Smooth muscle cell (in vitro differentiated cells): ENCODE measurements at regions not wholly inside any gene's neighbourhood (a gene's known extent, or its start where the extent isn't known, plus 50 kb on each side); places are given as distances from the start of the nearest gene placed in this dataset.

Source experiments
- DNase-seq: peaks from one replicate; lab custom pipeline; 2025; ENCODE audit not compliant: unreplicated experiment; lab: John Stamatoyannopoulos, UW
- H2AFZ ChIP-seq: fragments of 200-600 bp; sonication (generic); 2 replicates; pipeline ENCODE4 v1.6.0; 2016; ENCODE audit warnings: antibody characterized with exemption, low read depth, mild to moderate bottlenecking
- H3F3A ChIP-seq: fragments of 200-600 bp; sonication (generic); 2 replicates; pipeline ENCODE4 v1.6.0; 2017; ENCODE audit warnings: antibody characterized with exemption, low read depth
- H3K27ac ChIP-seq: fragments of 200-600 bp; sonication (generic); 2 replicates; pipeline ENCODE4 v1.5.1; 2016; ENCODE audit warnings: low read depth, mild to moderate bottlenecking
- H3K27me3 ChIP-seq: fragments of 200-600 bp; sonication (generic); 2 replicates; pipeline ENCODE4 v1.6.1; 2016; ENCODE audit warnings: low read depth, mild to moderate bottlenecking
- H3K36me3 ChIP-seq: fragments of 200-600 bp; sonication (generic); 2 replicates; pipeline ENCODE4 v1.5.1; 2016; ENCODE audit warnings: low read depth
- H3K4me1 ChIP-seq: fragments of 200-600 bp; sonication (generic); 2 replicates; pipeline ENCODE4 v1.5.1; 2016; ENCODE audit warnings: low read depth
- H3K4me2 ChIP-seq: fragments of 200-600 bp; sonication (generic); 2 replicates; pipeline ENCODE4 v1.6.0; 2016; ENCODE audit warnings: mild to moderate bottlenecking
- H3K4me3 ChIP-seq: fragments of 200-600 bp; sonication (generic); 2 replicates; pipeline ENCODE4 v1.5.1; 2016; ENCODE audit warnings: mild to moderate bottlenecking
- H3K79me2 ChIP-seq: fragments of 200-600 bp; sonication (generic); 2 replicates; pipeline ENCODE4 v1.6.0; 2016; ENCODE audit warnings: low read depth, mild to moderate bottlenecking
- H3K9ac ChIP-seq: fragments of 200-600 bp; sonication (generic); 2 replicates; pipeline ENCODE4 v1.6.0; 2016; ENCODE audit warnings: low read depth
- H3K9me3 ChIP-seq: fragments of 200-600 bp; sonication (generic); replicated peaks from 2 replicates; pipeline ENCODE4 v1.5.1; 2016; ENCODE audit warnings: low read depth
- H4K20me1 ChIP-seq: fragments of 200-600 bp; sonication (generic); 2 replicates; pipeline ENCODE4 v1.6.0; 2016; ENCODE audit warnings: low read depth
- CTCF ChIP-seq: fragments of 200-600 bp; sonication (generic); IDR thresholded peaks from 2 replicates; pipeline ENCODE4 v1.5.1; 2017; ENCODE audit warnings: borderline replicate concordance, mild to moderate bottlenecking, antibody characterized with exemption; ENCODE audit not compliant: insufficient read depth, poor library complexity, severe bottlenecking
- WGBS: methylation state at CpG from one replicate; pipeline ENCODE4 v1.1.7; 2016; ENCODE audit warnings: low lambda C conversion rate; 5-methylcytosine and 5-hydroxymethylcytosine counted together

- Histone ChIP-seq H3K9me3 (no peaks in the 10 kb centered on the region), H3K36me3 (no peaks in the 10 kb centered on the region), H4K20me1 (no peaks in the 10 kb centered on the region), H3K9ac (no peak overlapping the region), H3K4me3 (no peak overlapping the region), H2AFZ (peak overlapping the region; percentile 38), H3K79me2 (no peaks in the 10 kb centered on the region), H3K27me3 (no peaks in the 10 kb centered on the region), H3K4me1 (no peaks in the 10 kb centered on the region), H3F3A (no peaks in the 10 kb centered on the region), H3K4me2 (no peak overlapping the region), H3K27ac (peak overlapping the region; percentile 75)
- DNase-seq = no peak
- WGBS = 46% methylated on average over 5 of the region's 5 CpGs
- TF ChIP-seq CTCF = no peak
Measured at GRCh38 chr13:44817131-44817671, 172.1 kb downstream of the NUFIP1 start.

GRCh38 chr13:44816701-44817100 is 172.6 kb downstream of the NUFIP1 start:
- H3K36me3 ChIP-seq = no peaks in the 10 kb centered on the region
- H4K20me1 ChIP-seq = no peaks in the 10 kb centered on the region
- WGBS = 100% methylated on average over 1 of the region's 1 CpG
- no peak overlapping the region for H3K9ac ChIP-seq
- H3K4me1 ChIP-seq = no peaks in the 10 kb centered on the region
- no peak overlapping the region for H2AFZ ChIP-seq
- H3K4me2 ChIP-seq = no peak overlapping the region
- H3K79me2 ChIP-seq = no peaks in the 10 kb centered on the region
- no peak for TF ChIP-seq CTCF
- peak overlapping the region; percentile 75 for H3K27ac ChIP-seq
- H3K27me3 ChIP-seq = no peaks in the 10 kb centered on the region
- DNase-seq = no peak
- no peaks in the 10 kb centered on the region for H3F3A ChIP-seq
- no peaks in the 10 kb centered on the region for H3K9me3 ChIP-seq
- H3K4me3 ChIP-seq = no peak overlapping the region

GRCh38 chr13:44815623-44816022 is 173.6 kb downstream of the NUFIP1 start:
- no peaks in the 10 kb centered on the region for H3K27me3 ChIP-seq
- H3K9ac ChIP-seq = no peak overlapping the region
- no peak overlapping the region for H3K4me3 ChIP-seq
- H3K9me3 ChIP-seq = no peaks in the 10 kb centered on the region
- no peaks in the 10 kb centered on the region for H4K20me1 ChIP-seq
- H3K27ac ChIP-seq = peak overlapping the region; percentile 75
- H2AFZ ChIP-seq = no peak overlapping the region
- no peak for DNase-seq
- TF ChIP-seq CTCF = no peak
- no peaks in the 10 kb centered on the region for H3K4me1 ChIP-seq
- peak overlapping the region; percentile 39 for H3K4me2 ChIP-seq
- no peaks in the 10 kb centered on the region for H3K36me3 ChIP-seq
- no peaks in the 10 kb centered on the region for H3F3A ChIP-seq
- H3K79me2 ChIP-seq = no peaks in the 10 kb centered on the region
- WGBS = 2% methylated on average over 5 of the region's 5 CpGs

- no peak for DNase-seq
- Histone ChIP-seq H3K4me3 (no peak overlapping the region), H3K27ac (peak overlapping the region; percentile 75), H3K27me3 (no peaks in the 10 kb centered on the region), H3K4me1 (no peaks in the 10 kb centered on the region), H3K36me3 (no peaks in the 10 kb centered on the region), H3K79me2 (no peaks in the 10 kb centered on the region), H4K20me1 (no peaks in the 10 kb centered on the region), H3F3A (no peaks in the 10 kb centered on the region), H3K9ac (no peak overlapping the region), H3K9me3 (no peaks in the 10 kb centered on the region), H3K4me2 (no peak overlapping the region), H2AFZ (no peak overlapping the region)
- 89% methylated on average over 2 of the region's 2 CpGs for WGBS
- TF ChIP-seq CTCF = no peak
Measured at GRCh38 chr13:44814836-44815235, 174.4 kb downstream of the NUFIP1 start.
